Parathyroid adenoma (tissue), 2 donors: ENCODE measurements at regions not wholly inside any gene's neighbourhood (a gene's known extent, or its start where the extent isn't known, plus 50 kb on each side); places are given as distances from the start of the nearest gene placed in this dataset.

Source experiments
- H2AFZ ChIP-seq: fragments of 300-600 bp; sonication (generic); one replicate; pipeline ENCODE4 v1.7.0; 2017; ENCODE audit warnings: antibody characterized with exemption, mild to moderate bottlenecking
- H3K27ac ChIP-seq: fragments of 300-600 bp; sonication (generic); one replicate; pipeline ENCODE4 v1.7.0; 2017
- H3K27me3 ChIP-seq: fragments of 300-600 bp; sonication (generic); one replicate; pipeline ENCODE4 v1.7.0; 2017; ENCODE audit warnings: low read length; ENCODE audit not compliant: control insufficient read depth, insufficient read depth
- H3K36me3 ChIP-seq: fragments of 300-600 bp; sonication (generic); one replicate; pipeline ENCODE4 v1.7.0; 2017; ENCODE audit warnings: low read length; ENCODE audit not compliant: control insufficient read depth, insufficient read depth
- H3K4me1 ChIP-seq: fragments of 300-600 bp; sonication (generic); one replicate; pipeline ENCODE4 v1.7.0; 2017; ENCODE audit warnings: control low read depth
- H3K4me2 ChIP-seq: fragments of 300-600 bp; sonication (generic); one replicate; pipeline ENCODE4 v1.7.0; 2017; ENCODE audit warnings: low read length
- H3K4me3 ChIP-seq: fragments of 300-600 bp; sonication (generic); one replicate; pipeline ENCODE4 v1.7.0; 2017; ENCODE audit warnings: low read depth, low read length
- H3K79me2 ChIP-seq: fragments of 300-600 bp; sonication (generic); one replicate; pipeline ENCODE4 v1.7.0; 2017; ENCODE audit warnings: control low read depth
- H3K9ac ChIP-seq: fragments of 300-600 bp; sonication (generic); one replicate; pipeline ENCODE4 v1.7.0; 2017; ENCODE audit warnings: mild to moderate bottlenecking
- H3K9me3 ChIP-seq: fragments of 300-600 bp; sonication (generic); one replicate; pipeline ENCODE4 v1.7.0; 2017; ENCODE audit warnings: low read length; ENCODE audit not compliant: control insufficient read depth
- CTCF ChIP-seq: fragments of 300-600 bp; sonication (generic); IDR thresholded peaks from one replicate; pipeline ENCODE4 v1.7.0; 2017; ENCODE audit warnings: antibody characterized with exemption, mild to moderate bottlenecking
- donor health status: primary hyperparathyroidism.

- Histone ChIP-seq H3K4me3 (no peak overlapping the region), H3K9me3 (no peaks in the 10 kb centered on the region), H3K36me3 (no peaks in the 10 kb centered on the region), H3K4me1 (peaks cover 35% of the 10 kb centered on the region), H2AFZ (no peak overlapping the region), H3K27ac (no peak overlapping the region), H3K9ac (no peak overlapping the region), H3K4me2 (no peak overlapping the region), H3K27me3 (no peaks in the 10 kb centered on the region), H3K79me2 (peaks cover 58% of the 10 kb centered on the region)
- no peak for TF ChIP-seq CTCF
Measured at GRCh38 chr17:77395501-77396048, 254.8 kb downstream of the SEC14L1 start.

- Histone ChIP-seq H3K9me3 (no peaks in the 10 kb centered on the region), H3K27me3 (no peaks in the 10 kb centered on the region), H3K79me2 (peaks cover 60% of the 10 kb centered on the region), H3K36me3 (no peaks in the 10 kb centered on the region), H3K4me1 (peaks cover 35% of the 10 kb centered on the region), H3K4me2 (no peak overlapping the region), H3K9ac (no peak overlapping the region), H3K4me3 (no peak overlapping the region), H3K27ac (no peak overlapping the region), H2AFZ (no peak overlapping the region)
- TF ChIP-seq CTCF: no peak
Measured at GRCh38 chr17:77396610-77397009, 255.8 kb downstream of the SEC14L1 start.

GRCh38 chr17:77398274-77398673 lies 257.5 kb downstream of the SEC14L1 start:
- H3K79me2 ChIP-seq: peaks cover 62% of the 10 kb centered on the region
- no peaks in the 10 kb centered on the region for H3K36me3 ChIP-seq
- no peak overlapping the region for H3K4me3 ChIP-seq
- TF ChIP-seq CTCF: no peak
- H3K4me2 ChIP-seq: no peak overlapping the region
- H3K27ac ChIP-seq: peak overlapping the region; percentile 2
- H3K27me3 ChIP-seq: no peaks in the 10 kb centered on the region
- no peaks in the 10 kb centered on the region for H3K9me3 ChIP-seq
- no peak overlapping the region for H3K9ac ChIP-seq
- H3K4me1 ChIP-seq: peaks cover 26% of the 10 kb centered on the region
- no peak overlapping the region for H2AFZ ChIP-seq

GRCh38 chr17:77399319-77399957 lies 258.7 kb downstream of the SEC14L1 start:
- H3K4me3 ChIP-seq: no peak overlapping the region
- H3K4me2 ChIP-seq: no peak overlapping the region
- TF ChIP-seq CTCF: no peak
- no peaks in the 10 kb centered on the region for H3K36me3 ChIP-seq
- H3K27ac ChIP-seq: peak overlapping the region; percentile 63
- H3K9me3 ChIP-seq: no peaks in the 10 kb centered on the region
- peaks cover 20% of the 10 kb centered on the region for H3K4me1 ChIP-seq
- no peaks in the 10 kb centered on the region for H3K27me3 ChIP-seq
- no peak overlapping the region for H3K9ac ChIP-seq
- H2AFZ ChIP-seq: no peak overlapping the region
- H3K79me2 ChIP-seq: peaks cover 64% of the 10 kb centered on the region

- no peaks in the 10 kb centered on the region for H3K9me3 ChIP-seq
- peaks cover 74% of the 10 kb centered on the region for H3K79me2 ChIP-seq
- H3K36me3 ChIP-seq: no peaks in the 10 kb centered on the region
- no peak overlapping the region for H3K9ac ChIP-seq
- H3K4me1 ChIP-seq: peaks cover 20% of the 10 kb centered on the region
- no peaks in the 10 kb centered on the region for H3K27me3 ChIP-seq
- no peak overlapping the region for H3K4me3 ChIP-seq
- peak overlapping the region; percentile 29 for H3K4me2 ChIP-seq
- TF ChIP-seq CTCF: peak; percentile 29
- peak overlapping the region; percentile 16 for H2AFZ ChIP-seq
- peak overlapping the region; percentile 63 for H3K27ac ChIP-seq
Measured at GRCh38 chr17:77400445-77400870, 259.7 kb downstream of the SEC14L1 start.
